ENCODE measurements at regions not wholly inside any gene's neighbourhood (a gene's known extent, or its start where the extent isn't known, plus 50 kb on each side); places are given as distances from the start of the nearest gene placed in this dataset.

GRCh38 chr13:107450931-107451330, 764.4 kb downstream of the LIG4 start:
- DNase-seq (ENCODE audit: low read depth in 4 of 4, low spot score in 2 of 4), result no peak

GRCh38 chr13:107450431-107450830, 764.9 kb downstream of the LIG4 start:
- no peak for DNase-seq (ENCODE audit: low read depth in 4 of 4, low spot score in 2 of 4)

- no peak for DNase-seq (ENCODE audit: low read depth in 4 of 4, low spot score in 2 of 4)
Measured at GRCh38 chr13:107447591-107447990, 767.7 kb downstream of the LIG4 start.

- DNase-seq (ENCODE audit: low read depth in 4 of 4, low spot score in 2 of 4), result no peak
Measured at GRCh38 chr13:107441279-107441678, 774.1 kb downstream of the LIG4 start.

- DNase-seq (ENCODE audit: low read depth in 4 of 4, low spot score in 2 of 4), result no peak
Measured at GRCh38 chr13:107438251-107438650, 777.1 kb downstream of the LIG4 start.

GRCh38 chr13:107434347-107434746, 781.0 kb downstream of the LIG4 start:
- no peak for DNase-seq (ENCODE audit: low read depth in 4 of 4, low spot score in 2 of 4)

GRCh38 chr13:107427536-107427935, 787.8 kb downstream of the LIG4 start:
- DNase-seq (ENCODE audit: low read depth in 4 of 4, low spot score in 2 of 4), result no peak

GRCh38 chr13:107422421-107422820, 792.9 kb downstream of the LIG4 start:
- DNase-seq (ENCODE audit: low read depth in 4 of 4, low spot score in 2 of 4), result no peak

GRCh38 chr13:107421951-107422350, 793.4 kb downstream of the LIG4 start:
- DNase-seq (ENCODE audit: low read depth in 4 of 4, low spot score in 2 of 4), result no peak

- no peak for DNase-seq (ENCODE audit: low read depth in 4 of 4, low spot score in 2 of 4)
Measured at GRCh38 chr13:107421028-107421427, 794.3 kb downstream of the LIG4 start.

GRCh38 chr13:107413005-107413404, 802.3 kb downstream of the LIG4 start:
- DNase-seq (ENCODE audit: low read depth in 4 of 4, low spot score in 2 of 4), result no peak

GRCh38 chr13:107407074-107407473, 808.3 kb downstream of the LIG4 start:
- no peak for DNase-seq (ENCODE audit: low read depth in 4 of 4, low spot score in 2 of 4)

GRCh38 chr13:107395927-107396662, 819.2 kb downstream of the LIG4 start:
- no peak for DNase-seq (ENCODE audit: low read depth in 4 of 4, low spot score in 2 of 4)

- DNase-seq (ENCODE audit: low read depth in 4 of 4, low spot score in 2 of 4), result no peak
Measured at GRCh38 chr13:107392205-107392604, 823.1 kb downstream of the LIG4 start.

- DNase-seq (ENCODE audit: low read depth in 4 of 4, low spot score in 2 of 4), result no peak
Measured at GRCh38 chr13:107387525-107387924, 819.6 kb upstream of the ARGLU1 start.

- DNase-seq (ENCODE audit: low read depth in 4 of 4, low spot score in 2 of 4), result no peak
Measured at GRCh38 chr13:107379407-107380155, 811.6 kb upstream of the ARGLU1 start.

- no peak for DNase-seq (ENCODE audit: low read depth in 4 of 4, low spot score in 2 of 4)
Measured at GRCh38 chr13:107376341-107377125, 808.6 kb upstream of the ARGLU1 start.

- no peak for DNase-seq (ENCODE audit: low read depth in 4 of 4, low spot score in 2 of 4)
Measured at GRCh38 chr13:107375701-107376340, 807.9 kb upstream of the ARGLU1 start.

GRCh38 chr13:107374038-107374437, 806.1 kb upstream of the ARGLU1 start:
- DNase-seq (ENCODE audit: low read depth in 4 of 4, low spot score in 2 of 4), result no peak

GRCh38 chr13:107373551-107373950, 805.6 kb upstream of the ARGLU1 start:
- peak in 1 of 4 donors; percentile 20 for DNase-seq (ENCODE audit: low read depth in 4 of 4, low spot score in 2 of 4)
